CD14-positive monocyte (primary cell): ENCODE measurements at regions not wholly inside any gene's neighbourhood (a gene's known extent, or its start where the extent isn't known, plus 50 kb on each side); places are given as distances from the start of the nearest gene placed in this dataset.

Source experiments
- DNase-seq, 3 donors: peaks; one replicate each; pipeline ENCODE4 v3.0.0-alpha.2; 2011 to 2022
- H2AFZ ChIP-seq: 2 replicates; pipeline ENCODE4 v1.6.0; 2012; ENCODE audit warnings: mild to moderate bottlenecking, low read depth, low read length, inconsistent platforms; ENCODE audit not compliant: insufficient read depth, poor library complexity, severe bottlenecking
- H3K27ac ChIP-seq, 2 donors: 1 replicate in 1 of 2; 2 replicates in 1 of 2; pipeline ENCODE4 v1.5.1; 2012 to 2013; ENCODE audit warnings: low read length in 2 of 2, control low read depth in 1 of 2, inconsistent platforms in 1 of 2, low read depth in 1 of 2, mild to moderate bottlenecking in 1 of 2
- H3K27me3 ChIP-seq, 2 donors: one replicate each; pipeline versions ENCODE4 v1.6.0 to v1.6.1; 2011 to 2013; ENCODE audit warnings: low read length in 2 of 2; ENCODE audit not compliant: control insufficient read depth in 2 of 2, insufficient read depth in 2 of 2
- H3K36me3 ChIP-seq, 2 donors: replicated peaks in 1 of 2; 1 replicate in 1 of 2; 2 replicates in 1 of 2; pipeline versions ENCODE4 v1.5.1 to v1.6.1; 2012 to 2013; ENCODE audit warnings: low read length in 2 of 2, control low read depth in 1 of 2, inconsistent platforms in 1 of 2, mild to moderate bottlenecking in 1 of 2; ENCODE audit not compliant: insufficient read depth in 2 of 2, control insufficient read depth in 1 of 2
- H3K4me1 ChIP-seq, 2 donors: 1 replicate in 1 of 2; 2 replicates in 1 of 2; pipeline versions ENCODE4 v1.5.1 to v1.6.1; 2012 to 2013; ENCODE audit warnings: low read length in 2 of 2, control low read depth in 1 of 2, inconsistent platforms in 1 of 2, mild to moderate bottlenecking in 1 of 2, moderate library complexity in 1 of 2; ENCODE audit not compliant: insufficient read depth in 2 of 2, control insufficient read depth in 1 of 2
- H3K4me2 ChIP-seq: replicated peaks from 2 replicates; pipeline ENCODE3; 2012; ENCODE audit warnings: low read length, moderate library complexity, mild to moderate bottlenecking; ENCODE audit not compliant: poor library complexity, severe bottlenecking; ENCODE audit errors: extremely low read depth
- H3K4me3 ChIP-seq, 3 experiments: fragments of 200-600 bp in 1 of 3; sonication (generic) in 1 of 3; replicated peaks in 1 of 3; 1 replicate in 2 of 3; 2 replicates in 1 of 3; pipeline ENCODE4 v1.5.1; 2011 to 2013; ENCODE audit warnings: low read length in 3 of 3, mild to moderate bottlenecking in 3 of 3, control low read depth in 2 of 3, low read depth in 2 of 3, inconsistent platforms in 1 of 3, moderate library complexity in 1 of 3
- H3K79me2 ChIP-seq: 2 replicates; pipeline ENCODE4 v1.6.0; 2012; ENCODE audit warnings: mild to moderate bottlenecking, control low read depth, inconsistent platforms, low read length, moderate library complexity; ENCODE audit not compliant: insufficient read depth
- H3K9ac ChIP-seq: 2 replicates; pipeline ENCODE4 v1.6.0; 2017; ENCODE audit warnings: low read length, mild to moderate bottlenecking; ENCODE audit not compliant: insufficient read depth, poor library complexity, severe bottlenecking
- H3K9me3 ChIP-seq, 2 donors: replicated peaks in 1 of 2; 1 replicate in 1 of 2; 2 replicates in 1 of 2; pipeline versions ENCODE4 v1.5.1 to v1.6.1; 2012 to 2013; ENCODE audit warnings: low read length in 2 of 2, control low read depth in 1 of 2; ENCODE audit not compliant: control insufficient read depth in 1 of 2, insufficient read depth in 1 of 2
- H4K20me1 ChIP-seq: 2 replicates; pipeline ENCODE4 v1.6.0; 2012; ENCODE audit warnings: mild to moderate bottlenecking, low read length, control low read depth, moderate library complexity; ENCODE audit not compliant: insufficient read depth
- H3K27ac Mint-ChIP-seq, 7 donors: one replicate each; pipeline ENCODE4 v1.8.0; 2020; ENCODE audit warnings: mild to moderate bottlenecking in 7 of 7, mixed read lengths in 7 of 7, moderate library complexity in 6 of 7, inconsistent platforms in 2 of 7
- H3K27me3 Mint-ChIP-seq, 3 donors: one replicate each; pipeline ENCODE4 v1.8.0; 2021 to 2022; ENCODE audit warnings: low read depth in 3 of 3, mild to moderate bottlenecking in 3 of 3, mixed read lengths in 3 of 3, moderate library complexity in 3 of 3, inconsistent platforms in 1 of 3
- H3K36me3 Mint-ChIP-seq, 2 donors: one replicate each; pipeline ENCODE4 v1.8.0; 2020; ENCODE audit warnings: mixed read lengths in 2 of 2, inconsistent platforms in 1 of 2, mild to moderate bottlenecking in 1 of 2
- H3K4me1 Mint-ChIP-seq: one replicate; pipeline ENCODE4 v1.8.0; 2020; ENCODE audit warnings: mild to moderate bottlenecking, mixed read lengths
- H3K4me3 Mint-ChIP-seq, 2 donors: one replicate each; pipeline ENCODE4 v1.8.0; 2020; ENCODE audit warnings: mild to moderate bottlenecking in 2 of 2, mixed read lengths in 2 of 2, moderate library complexity in 1 of 2
- H3K9me3 Mint-ChIP-seq, 7 donors: one replicate each; pipeline ENCODE4 v1.8.0; 2020 to 2022; ENCODE audit warnings: mixed read lengths in 7 of 7, mild to moderate bottlenecking in 6 of 7, moderate library complexity in 6 of 7, inconsistent platforms in 2 of 7
- WGBS: methylation state at CpG from one replicate; pipeline ENCODE4 v1.1.5; 2013; ENCODE audit warnings: missing lambda C conversion rate; ENCODE audit not compliant: insufficient coverage; 5-methylcytosine and 5-hydroxymethylcytosine counted together
- intact Hi-C, 2 donors: fragments of 100-400 bp; cut with micrococcal nuclease; formaldehyde crosslinking; loops; one replicate each; pipeline versions ENCODE4 v1.15.0 to v1.15.1; 2023
- TF ChIP-seq, protein P1 (sequence below): fragments of 200-600 bp; IDR thresholded peaks from one replicate; pipeline ENCODE4 v1.8.0; 2022; ENCODE audit warnings: antibody characterized with exemption, mild to moderate bottlenecking

DNA sequence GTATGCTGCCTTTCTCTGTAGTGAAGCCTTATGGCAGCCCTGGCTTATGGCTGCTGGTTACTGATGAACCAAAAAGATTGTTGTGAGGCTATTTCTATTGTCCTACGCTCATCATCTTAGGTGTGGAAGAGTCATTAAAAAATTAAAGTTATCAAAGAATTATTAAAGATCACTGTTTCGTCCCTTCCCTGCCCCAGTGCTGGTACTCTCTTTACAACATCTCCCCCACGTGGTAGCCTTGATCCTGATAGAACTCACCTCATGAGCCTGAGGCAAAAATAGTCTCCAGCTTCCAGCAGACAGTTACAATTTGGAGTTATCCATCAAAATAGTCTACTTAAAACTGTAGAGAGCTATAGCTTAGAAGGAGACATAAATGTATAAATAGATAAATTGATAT, 201.5 kb downstream of the S1PR1 start:
- H3K27ac ChIP-seq = no peak overlapping the region
- no peak overlapping the region for H3K27ac Mint-ChIP-seq
- H3K27me3 ChIP-seq = no peaks in the 10 kb centered on the region
- TF ChIP-seq, protein P1, sequence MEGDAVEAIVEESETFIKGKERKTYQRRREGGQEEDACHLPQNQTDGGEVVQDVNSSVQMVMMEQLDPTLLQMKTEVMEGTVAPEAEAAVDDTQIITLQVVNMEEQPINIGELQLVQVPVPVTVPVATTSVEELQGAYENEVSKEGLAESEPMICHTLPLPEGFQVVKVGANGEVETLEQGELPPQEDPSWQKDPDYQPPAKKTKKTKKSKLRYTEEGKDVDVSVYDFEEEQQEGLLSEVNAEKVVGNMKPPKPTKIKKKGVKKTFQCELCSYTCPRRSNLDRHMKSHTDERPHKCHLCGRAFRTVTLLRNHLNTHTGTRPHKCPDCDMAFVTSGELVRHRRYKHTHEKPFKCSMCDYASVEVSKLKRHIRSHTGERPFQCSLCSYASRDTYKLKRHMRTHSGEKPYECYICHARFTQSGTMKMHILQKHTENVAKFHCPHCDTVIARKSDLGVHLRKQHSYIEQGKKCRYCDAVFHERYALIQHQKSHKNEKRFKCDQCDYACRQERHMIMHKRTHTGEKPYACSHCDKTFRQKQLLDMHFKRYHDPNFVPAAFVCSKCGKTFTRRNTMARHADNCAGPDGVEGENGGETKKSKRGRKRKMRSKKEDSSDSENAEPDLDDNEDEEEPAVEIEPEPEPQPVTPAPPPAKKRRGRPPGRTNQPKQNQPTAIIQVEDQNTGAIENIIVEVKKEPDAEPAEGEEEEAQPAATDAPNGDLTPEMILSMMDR = no peak
- H3K36me3 ChIP-seq = no peaks in the 10 kb centered on the region
- H4K20me1 ChIP-seq = no peaks in the 10 kb centered on the region
- H3K4me1 Mint-ChIP-seq = no peaks in the 10 kb centered on the region
- no peak overlapping the region for H3K9ac ChIP-seq
- no peak overlapping the region for H3K4me3 ChIP-seq
- H3K9me3 Mint-ChIP-seq = peaks cover 0 to 2% (median 0%) of the 10 kb centered on the region in 7 donors
- H3K4me3 Mint-ChIP-seq = no peak overlapping the region
- H3K4me2 ChIP-seq = no peak overlapping the region
- WGBS = no CpG with 5 or more reads among the region's 3 CpGs
- intact Hi-C loops = no loop called here
- no peaks in the 10 kb centered on the region for H3K79me2 ChIP-seq
- H3K27me3 Mint-ChIP-seq = peaks cover 1 to 6% (median 5%) of the 10 kb centered on the region in 3 donors
- no peak for DNase-seq
- no peaks in the 10 kb centered on the region for H3K9me3 ChIP-seq
- no peak overlapping the region for H2AFZ ChIP-seq
- H3K4me1 ChIP-seq = no peaks in the 10 kb centered on the region
- no peaks in the 10 kb centered on the region for H3K36me3 Mint-ChIP-seq

DNA sequence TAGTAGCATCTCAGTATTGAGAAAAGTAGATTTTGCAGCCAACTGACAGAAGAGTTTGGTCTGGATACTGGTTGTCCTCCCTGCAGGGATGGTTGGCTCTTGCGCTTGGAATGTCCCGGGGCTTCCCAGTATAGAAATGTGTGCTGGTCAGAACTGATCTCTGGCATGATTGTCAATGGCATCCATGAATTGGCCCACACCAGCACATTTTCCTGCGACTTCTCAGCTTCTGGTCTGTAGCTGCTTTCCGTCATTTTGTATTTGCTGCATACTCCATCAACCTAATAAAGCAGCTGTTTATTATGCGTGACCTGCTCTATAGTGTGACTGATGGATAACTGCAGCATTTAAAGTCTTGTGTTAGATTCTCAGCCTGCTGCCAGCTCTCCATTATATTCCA, 203.7 kb downstream of the S1PR1 start:
- no peak overlapping the region for H2AFZ ChIP-seq
- H3K4me3 Mint-ChIP-seq = no peak overlapping the region
- no peak overlapping the region for H3K27ac Mint-ChIP-seq
- peaks cover 1 to 6% (median 5%) of the 10 kb centered on the region in 3 donors for H3K27me3 Mint-ChIP-seq
- H3K36me3 Mint-ChIP-seq = no peaks in the 10 kb centered on the region
- no peaks in the 10 kb centered on the region for H4K20me1 ChIP-seq
- H3K79me2 ChIP-seq = no peaks in the 10 kb centered on the region
- no peak overlapping the region for H3K27ac ChIP-seq
- WGBS = 100% methylated on average over 2 of the region's 5 CpGs
- H3K4me1 ChIP-seq = no peaks in the 10 kb centered on the region
- no peaks in the 10 kb centered on the region for H3K9me3 ChIP-seq
- intact Hi-C loops = no loop called here
- no peak for DNase-seq
- H3K4me1 Mint-ChIP-seq = no peaks in the 10 kb centered on the region
- no peaks in the 10 kb centered on the region for H3K27me3 ChIP-seq
- H3K9ac ChIP-seq = no peak overlapping the region
- H3K36me3 ChIP-seq = no peaks in the 10 kb centered on the region
- no peak overlapping the region for H3K4me2 ChIP-seq
- TF ChIP-seq, protein P1 = no peak
- peaks cover 0 to 2% (median 0%) of the 10 kb centered on the region in 7 donors for H3K9me3 Mint-ChIP-seq
- H3K4me3 ChIP-seq = no peak overlapping the region
